ENCODE measurements at regions not wholly inside any gene's neighbourhood (a gene's known extent, or its start where the extent isn't known, plus 50 kb on each side); places are given as distances from the start of the nearest gene placed in this dataset.
"Not testable (repeated sequence)": the region's sequence is repeated elsewhere in the genome, so short reads cannot be mapped to it uniquely, and the experiment has no call there.

GRCh38 chr1:102529446-102529845 lies 532.7 kb upstream of the OLFM3 start:
- DNase-seq (ENCODE audit: low spot score): no peak

- DNase-seq (ENCODE audit: low spot score): no peak
Observed at GRCh38 chr1:102500758-102501157, 504.0 kb upstream of the OLFM3 start.

GRCh38 chr1:102498929-102499328 lies 502.2 kb upstream of the OLFM3 start:
- DNase-seq (ENCODE audit: low spot score): no peak

GRCh38 chr1:102497810-102498209 lies 501.1 kb upstream of the OLFM3 start:
- DNase-seq (ENCODE audit: low spot score): not testable (repeated sequence)

- DNase-seq (ENCODE audit: low spot score): no peak
Observed at GRCh38 chr1:102472520-102472919, 475.8 kb upstream of the OLFM3 start.

GRCh38 chr1:102470767-102471166 lies 474.0 kb upstream of the OLFM3 start:
- DNase-seq (ENCODE audit: low spot score): no peak

- no peak for DNase-seq (ENCODE audit: low spot score)
Observed at GRCh38 chr1:102466487-102466886, 469.8 kb upstream of the OLFM3 start.

- no peak for DNase-seq (ENCODE audit: low spot score)
Observed at GRCh38 chr1:102463328-102463727, 466.6 kb upstream of the OLFM3 start.

- DNase-seq (ENCODE audit: low spot score): not testable (repeated sequence)
Observed at GRCh38 chr1:102442317-102442716, 445.6 kb upstream of the OLFM3 start.

GRCh38 chr1:102435483-102435882 lies 438.8 kb upstream of the OLFM3 start:
- no peak for DNase-seq (ENCODE audit: low spot score)

- peak; percentile 75 for DNase-seq (ENCODE audit: low spot score)
Observed at GRCh38 chr1:102434421-102434820, 437.7 kb upstream of the OLFM3 start.

- no peak for DNase-seq (ENCODE audit: low spot score)
Observed at GRCh38 chr1:102431253-102431652, 434.5 kb upstream of the OLFM3 start.

GRCh38 chr1:102420034-102420433 lies 423.3 kb upstream of the OLFM3 start:
- no peak for DNase-seq (ENCODE audit: low spot score)

Measured in NAMALWA (cell line).